Endodermal cell (in vitro differentiated cells): ENCODE measurements at regions not wholly inside any gene's neighbourhood (a gene's known extent, or its start where the extent isn't known, plus 50 kb on each side); places are given as distances from the start of the nearest gene placed in this dataset.

ENCODE experiments used
- DNase-seq: peaks from one replicate; pipeline ENCODE4 v3.0.0-alpha.2; 2017
- H3K27ac ChIP-seq: 2 replicates; pipeline ENCODE4 v1.5.1; 2013; ENCODE audit warnings: mild to moderate bottlenecking, low read depth, low read length, moderate library complexity
- H3K27me3 ChIP-seq: 2 replicates; pipeline ENCODE4 v1.6.1; 2013; ENCODE audit warnings: mild to moderate bottlenecking, low read length, moderate library complexity; ENCODE audit not compliant: insufficient read depth, control insufficient read depth, poor library complexity, severe bottlenecking
- H3K36me3 ChIP-seq: 2 replicates; pipeline ENCODE4 v1.7.0; 2013; ENCODE audit warnings: mild to moderate bottlenecking, low read length, moderate library complexity; ENCODE audit not compliant: control insufficient read depth, insufficient read depth
- H3K4me1 ChIP-seq: one replicate; pipeline ENCODE4 v1.7.0; 2013; ENCODE audit warnings: low read length; ENCODE audit not compliant: control insufficient read depth, insufficient read depth
- H3K4me3 ChIP-seq: 2 replicates; pipeline ENCODE4 v1.5.1; 2013; ENCODE audit warnings: mild to moderate bottlenecking, low read length, moderate library complexity
- H3K9ac ChIP-seq: 2 replicates; pipeline ENCODE4 v1.6.1; 2013; ENCODE audit warnings: mild to moderate bottlenecking, low read length, moderate library complexity; ENCODE audit not compliant: poor library complexity, severe bottlenecking; ENCODE audit errors: extremely low read depth
- H3K9me3 ChIP-seq: 2 replicates; pipeline ENCODE4 v1.6.1; 2013; ENCODE audit warnings: mild to moderate bottlenecking, low read length, moderate library complexity; ENCODE audit not compliant: control insufficient read depth
- H3K27ac Mint-ChIP-seq: 2 replicates; pipeline ENCODE4 v1.8.0; 2020; ENCODE audit warnings: mixed read lengths
- H3K27me3 Mint-ChIP-seq: 2 replicates; pipeline ENCODE4 v1.8.0; 2021; ENCODE audit warnings: mild to moderate bottlenecking, mixed read lengths; ENCODE audit not compliant: insufficient read depth
- H3K36me3 Mint-ChIP-seq: 2 replicates; pipeline ENCODE4 v1.8.0; 2020; ENCODE audit warnings: low read depth, mixed read lengths
- H3K4me1 Mint-ChIP-seq: 2 replicates; pipeline ENCODE4 v1.8.0; 2020; ENCODE audit warnings: mixed read lengths
- H3K4me3 Mint-ChIP-seq: 2 replicates; pipeline ENCODE4 v1.8.0; 2020; ENCODE audit warnings: mild to moderate bottlenecking, moderate library complexity, mixed read lengths
- H3K9me3 Mint-ChIP-seq: 2 replicates; pipeline ENCODE4 v1.8.0; 2020; ENCODE audit warnings: mild to moderate bottlenecking, mixed read lengths
- CTCF ChIP-seq: fragments of 200-600 bp; sonication (generic); conservative IDR thresholded peaks from 2 replicates; pipeline ENCODE4 v1.5.0; 2021; ENCODE audit warnings: antibody characterized with exemption, mild to moderate bottlenecking
- WGBS, 2 experiments: methylation state at CpG; one replicate each; pipeline versions ENCODE4 v1.1.5 to v1.1.7; 2013; ENCODE audit warnings: missing lambda C conversion rate in 2 of 2, mixed read lengths in 1 of 2; ENCODE audit not compliant: insufficient coverage in 1 of 2, insufficient read length in 1 of 2; 5-methylcytosine and 5-hydroxymethylcytosine counted together

- Mint-ChIP-seq H3K9me3 (no peaks in the 10 kb centered on the region), H3K27ac (peak overlapping the region; percentile 5), H3K27me3 (no peaks in the 10 kb centered on the region), H3K36me3 (no peaks in the 10 kb centered on the region), H3K4me1 (peaks cover 31% of the 10 kb centered on the region), H3K4me3 (no peak overlapping the region)
- TF ChIP-seq CTCF = no peak
- H3K4me3 ChIP-seq = no peak overlapping the region
- DNase-seq = no peak
- H3K27ac ChIP-seq = no peak overlapping the region
- H3K9me3 ChIP-seq = no peaks in the 10 kb centered on the region
- H3K27me3 ChIP-seq = no peaks in the 10 kb centered on the region
- no peak overlapping the region for H3K9ac ChIP-seq
- WGBS, 2 experiments = 78 to 94% methylated on average over 4 of the region's 4 CpGs
- no peaks in the 10 kb centered on the region for H3K36me3 ChIP-seq
- peaks cover 24% of the 10 kb centered on the region for H3K4me1 ChIP-seq
Observed at GRCh38 chr2:181763423-181763822, 83.1 kb upstream of the NEUROD1 start.

GRCh38 chr2:181764095-181764963 is 84.0 kb upstream of the NEUROD1 start:
- H3K27me3 Mint-ChIP-seq = no peaks in the 10 kb centered on the region

GRCh38 chr2:181766129-181766528 is 85.8 kb upstream of the NEUROD1 start:
- no peak overlapping the region for H3K4me3 ChIP-seq
- Mint-ChIP-seq H3K27ac (no peak overlapping the region), H3K4me1 (peaks cover 27% of the 10 kb centered on the region), H3K9me3 (no peaks in the 10 kb centered on the region), H3K4me3 (no peak overlapping the region), H3K36me3 (no peaks in the 10 kb centered on the region), H3K27me3 (no peaks in the 10 kb centered on the region)
- DNase-seq = no peak
- peaks cover 22% of the 10 kb centered on the region for H3K4me1 ChIP-seq
- no peaks in the 10 kb centered on the region for H3K36me3 ChIP-seq
- H3K9me3 ChIP-seq = no peaks in the 10 kb centered on the region
- no peak overlapping the region for H3K27ac ChIP-seq
- H3K9ac ChIP-seq = no peak overlapping the region
- H3K27me3 ChIP-seq = no peaks in the 10 kb centered on the region
- TF ChIP-seq CTCF = no peak

More at GRCh38 chr2:181764095-181764963, 84.0 kb upstream of the NEUROD1 start:
- H3K9me3 ChIP-seq = no peaks in the 10 kb centered on the region
- H3K27ac ChIP-seq = peak overlapping the region; percentile 79
- DNase-seq = no peak
- H3K4me3 Mint-ChIP-seq = no peak overlapping the region
- no peak overlapping the region for H3K9ac ChIP-seq
- no peaks in the 10 kb centered on the region for H3K36me3 Mint-ChIP-seq
- 79 to 83% methylated on average over 3 to 4 of the region's 4 CpGs for WGBS, 2 experiments
- H3K4me1 Mint-ChIP-seq = peaks cover 31% of the 10 kb centered on the region
- TF ChIP-seq CTCF = no peak
- no peak overlapping the region for H3K27ac Mint-ChIP-seq
- no peaks in the 10 kb centered on the region for H3K9me3 Mint-ChIP-seq
- no peaks in the 10 kb centered on the region for H3K27me3 ChIP-seq
- H3K36me3 ChIP-seq = no peaks in the 10 kb centered on the region
- H3K4me3 ChIP-seq = no peak overlapping the region
- peaks cover 24% of the 10 kb centered on the region for H3K4me1 ChIP-seq
